GM12865 (cell line): ENCODE measurements at regions not wholly inside any gene's neighbourhood (a gene's known extent, or its start where the extent isn't known, plus 50 kb on each side); places are given as distances from the start of the nearest gene placed in this dataset.

Experiments
- DNase-seq: peaks from one replicate; pipeline ENCODE4 v3.0.0; 2010; ENCODE audit warnings: low read depth
- H3K4me3 ChIP-seq: 2 replicates; pipeline ENCODE4 v1.5.1; 2011; ENCODE audit warnings: mild to moderate bottlenecking, low read depth, low read length, control low read depth
- CTCF ChIP-seq: IDR thresholded peaks from 2 replicates; pipeline ENCODE4 v1.5.1; 2011; ENCODE audit warnings: low read length, control low read depth, low read depth, inconsistent platforms; ENCODE audit not compliant: insufficient read depth; ENCODE audit errors: missing control alignments

- no peak for DNase-seq
- H3K4me3 ChIP-seq = no peak overlapping the region
- no peak for TF ChIP-seq CTCF
Observed at GRCh38 chr19:31975461-31975860, 369.9 kb upstream of the ZNF507 start.

GRCh38 chr19:31976775-31977536, 368.5 kb upstream of the ZNF507 start:
- no peak for TF ChIP-seq CTCF
- no peak overlapping the region for H3K4me3 ChIP-seq
- DNase-seq = no peak

- no peak for DNase-seq
- TF ChIP-seq CTCF = no peak
- H3K4me3 ChIP-seq = no peak overlapping the region
Observed at GRCh38 chr19:31979362-31979761, 366.0 kb upstream of the ZNF507 start.

GRCh38 chr19:31979949-31980670, 365.3 kb upstream of the ZNF507 start:
- no peak overlapping the region for H3K4me3 ChIP-seq
- no peak for DNase-seq
- no peak for TF ChIP-seq CTCF

GRCh38 chr19:31980796-31981195, 364.6 kb upstream of the ZNF507 start:
- TF ChIP-seq CTCF = no peak
- DNase-seq = no peak
- H3K4me3 ChIP-seq = no peak overlapping the region

- DNase-seq = no peak
- no peak overlapping the region for H3K4me3 ChIP-seq
- TF ChIP-seq CTCF = no peak
Observed at GRCh38 chr19:31981545-31981944, 363.9 kb upstream of the ZNF507 start.
